ENCODE measurements at regions not wholly inside any gene's neighbourhood (a gene's known extent, or its start where the extent isn't known, plus 50 kb on each side); places are given as distances from the start of the nearest gene placed in this dataset.
"Not testable (repeated sequence)": the region's sequence is repeated elsewhere in the genome, so short reads cannot be mapped to it uniquely, and the experiment has no call there.

DNA sequence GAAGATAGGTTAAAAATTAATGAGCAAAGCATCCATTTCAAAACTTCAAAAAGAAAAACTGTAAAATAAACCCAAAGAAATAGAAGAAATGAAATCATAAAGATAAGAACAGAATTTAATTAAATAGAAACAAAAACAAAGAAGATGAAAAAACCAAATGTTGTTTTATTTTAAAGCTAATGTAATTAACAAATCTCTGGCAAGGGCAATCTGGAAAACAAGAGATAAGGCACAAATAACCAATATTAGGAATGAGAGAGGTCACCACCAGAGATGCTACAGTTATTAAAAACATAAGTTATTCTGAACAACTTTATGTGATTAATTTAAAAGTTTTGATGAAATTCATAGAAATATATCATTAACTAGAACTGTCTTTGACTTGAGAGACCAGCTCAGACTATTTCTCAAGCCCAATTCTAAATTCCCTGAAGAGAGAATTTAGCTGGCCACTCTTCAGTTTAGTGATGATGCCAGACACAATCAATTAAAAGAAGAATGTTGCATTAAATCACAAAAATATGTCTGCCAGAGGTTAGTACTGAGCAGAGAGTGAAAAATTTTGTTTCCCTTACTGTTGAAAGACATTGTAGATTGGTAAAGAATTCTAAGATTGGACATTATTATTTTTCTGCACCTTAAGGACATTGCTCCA lies 227.4 kb upstream of the VLDLR start:
- DNase-seq (ENCODE audit: low read depth in 2 of 2) = not testable (repeated sequence)

DNA sequence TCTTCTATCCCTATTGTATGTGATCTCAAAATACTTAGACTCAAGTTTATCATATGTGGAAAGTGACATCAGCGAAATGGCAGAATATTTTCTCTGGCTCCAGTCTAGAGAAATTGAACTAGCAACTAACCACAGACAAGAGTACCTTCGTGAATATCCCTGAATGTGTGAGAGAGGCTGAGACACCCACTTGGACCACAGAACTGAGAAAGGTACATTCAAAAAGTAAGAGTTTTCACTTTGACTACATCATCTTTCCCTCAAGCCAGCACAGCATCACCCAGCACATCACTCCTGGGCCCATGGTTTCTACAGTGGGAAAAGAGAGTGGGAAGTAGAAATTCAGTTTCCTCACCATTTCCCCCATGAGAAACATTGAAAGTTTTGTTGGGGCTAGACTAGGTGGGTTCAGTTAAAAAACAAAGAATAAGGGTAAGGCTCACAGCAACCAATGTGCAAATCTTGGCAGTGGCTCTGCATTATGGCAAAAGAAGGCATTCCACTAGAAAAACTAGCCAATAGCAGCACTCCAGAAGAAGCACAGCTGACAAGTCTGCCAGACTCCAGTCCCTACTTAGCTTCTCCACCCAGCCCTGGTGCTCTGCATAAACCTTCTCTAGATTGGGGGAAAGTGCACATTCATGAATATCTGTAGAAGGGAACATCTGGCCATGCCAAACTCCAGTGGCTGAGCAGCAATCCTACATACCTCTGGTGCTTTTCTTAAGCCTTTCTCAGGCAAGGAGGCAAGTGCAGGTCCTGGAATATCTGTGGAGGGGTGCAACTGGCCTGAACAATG lies 225.6 kb upstream of the VLDLR start:
- DNase-seq (ENCODE audit: low read depth in 2 of 2) = no peak

DNA sequence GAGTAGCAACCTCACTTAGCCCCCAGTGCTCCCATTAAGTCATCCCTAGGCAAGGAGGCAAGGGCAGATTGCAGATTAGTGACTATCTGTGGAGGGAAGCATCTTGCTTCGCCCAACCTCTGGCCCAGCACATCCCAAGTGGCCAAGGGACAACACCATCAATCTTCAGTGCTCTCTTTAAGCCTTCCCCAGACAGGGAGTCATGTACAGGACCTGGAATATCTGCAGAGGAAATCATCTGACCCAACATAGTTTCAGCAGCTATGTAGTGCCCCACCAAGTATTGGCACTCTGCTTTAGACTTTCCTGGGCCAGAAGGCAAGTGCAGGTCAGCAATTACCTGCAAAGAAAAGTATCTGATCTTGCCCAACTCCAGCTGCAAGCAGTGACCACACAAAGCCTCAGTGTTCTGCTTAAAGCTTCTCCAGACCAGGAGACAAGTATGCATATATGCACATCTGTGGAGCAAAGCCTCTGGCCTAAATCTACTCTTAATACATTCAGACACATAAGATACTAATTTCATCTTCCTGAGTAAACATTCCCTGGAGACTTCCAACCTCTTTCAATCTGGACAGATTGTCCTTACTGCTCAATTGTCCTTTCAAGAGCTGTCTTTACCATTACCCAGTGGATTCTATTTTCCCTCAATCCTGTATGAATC lies 224.8 kb upstream of the VLDLR start:
- no peak for DNase-seq (ENCODE audit: low read depth in 2 of 2)

DNA sequence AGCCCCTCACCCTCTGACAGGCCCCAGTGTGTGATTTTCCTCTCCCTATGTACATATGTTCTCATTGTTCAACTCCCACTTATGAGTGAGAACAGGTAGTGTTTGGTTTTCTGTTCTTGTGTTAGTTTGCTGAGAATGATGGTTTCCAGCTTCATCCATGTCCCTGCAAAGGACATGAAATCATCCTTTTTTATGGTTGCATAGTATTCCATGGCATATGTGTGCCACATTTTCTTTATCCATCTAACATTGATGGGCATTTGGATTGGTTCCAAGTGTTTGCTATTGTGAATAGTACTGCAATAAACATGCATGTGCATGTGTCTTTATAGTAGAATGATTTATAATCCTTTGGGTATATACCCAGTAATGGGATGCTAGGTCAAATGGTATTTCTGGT lies 223.7 kb upstream of the VLDLR start:
- DNase-seq (ENCODE audit: low read depth in 2 of 2) = not testable (repeated sequence)

DNA sequence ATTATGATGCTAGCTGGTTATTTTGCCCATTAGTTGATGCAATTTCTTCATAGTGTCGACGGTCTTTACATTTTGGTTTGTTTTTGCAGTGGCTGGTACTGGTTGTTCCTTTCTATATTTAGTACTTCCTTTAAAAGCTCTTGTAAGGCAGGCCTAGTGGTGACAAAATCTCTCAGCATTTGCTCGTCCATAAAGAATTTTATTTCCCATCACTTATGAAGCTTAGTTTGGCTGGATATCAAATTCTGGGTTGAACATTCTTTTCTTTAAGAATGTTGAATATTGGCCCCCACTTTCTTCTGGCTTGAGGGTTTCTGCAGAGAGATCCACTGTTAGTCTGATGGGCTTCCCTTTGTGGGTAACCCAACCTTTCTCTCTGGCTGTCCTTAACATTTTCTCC lies 219.8 kb upstream of the VLDLR start:
- not testable (repeated sequence) for DNase-seq (ENCODE audit: low read depth in 2 of 2)

DNA sequence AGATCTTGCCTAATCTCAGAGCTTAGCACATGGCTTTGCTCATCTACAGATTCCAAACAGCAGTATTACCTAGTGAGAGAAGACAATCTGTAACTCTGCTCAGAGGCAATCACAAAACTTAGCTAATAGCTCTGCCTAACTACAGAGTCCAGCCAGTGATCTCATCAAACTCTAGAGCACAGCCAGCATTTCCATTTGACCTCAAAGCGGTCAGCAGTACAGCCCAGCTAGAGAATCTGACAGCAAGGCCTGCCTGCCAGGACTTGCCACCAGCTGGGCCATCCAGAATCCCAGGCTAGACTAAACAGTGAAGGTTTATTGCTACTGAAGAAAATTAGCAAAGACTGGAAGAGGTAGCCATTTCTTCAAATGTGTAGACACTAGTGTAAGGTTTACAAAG lies 217.9 kb upstream of the VLDLR start:
- no peak for DNase-seq (ENCODE audit: low read depth in 2 of 2)

DNA sequence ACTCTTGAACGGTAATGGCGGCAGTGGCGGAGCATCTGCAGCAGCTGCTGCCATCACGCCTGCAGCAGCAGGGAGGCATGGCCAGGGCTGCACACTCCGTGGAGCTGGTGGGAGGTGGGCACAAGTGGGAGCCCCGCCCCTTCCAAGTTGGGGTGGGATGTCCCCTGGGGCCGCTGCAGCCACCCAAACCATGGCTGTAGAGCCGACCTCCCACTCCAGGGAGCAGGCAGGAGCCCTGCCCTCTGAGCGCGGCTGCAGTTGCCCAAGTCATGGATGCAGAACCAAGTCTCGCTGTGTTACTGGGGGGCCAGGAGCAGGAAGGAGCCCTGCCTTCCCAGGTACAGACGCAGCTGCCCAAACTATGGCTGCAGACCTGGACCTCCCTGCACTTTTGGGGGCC lies 215.3 kb upstream of the VLDLR start:
- no peak for DNase-seq (ENCODE audit: low read depth in 2 of 2)

DNA sequence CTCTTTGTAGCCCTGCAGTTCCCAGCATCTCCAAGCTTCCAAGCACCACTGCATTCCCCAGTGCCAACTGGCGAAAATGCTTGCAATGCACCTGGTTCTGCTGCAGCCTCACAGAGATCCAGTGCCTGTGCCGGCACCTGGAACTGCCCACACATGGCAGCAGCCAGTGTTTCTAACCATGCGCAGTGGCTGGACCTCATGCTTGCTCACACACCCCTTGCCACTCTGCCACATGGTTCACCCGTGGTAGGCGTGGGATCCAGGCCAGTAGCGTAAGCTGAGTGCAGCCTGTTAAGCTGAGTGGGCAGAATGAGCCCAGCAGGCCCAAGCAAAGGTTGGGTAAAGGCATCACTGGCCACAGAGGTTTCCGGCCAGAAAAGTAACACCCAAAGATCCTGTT lies 214.1 kb upstream of the VLDLR start:
- DNase-seq (ENCODE audit: low read depth in 2 of 2) = no peak

DNA sequence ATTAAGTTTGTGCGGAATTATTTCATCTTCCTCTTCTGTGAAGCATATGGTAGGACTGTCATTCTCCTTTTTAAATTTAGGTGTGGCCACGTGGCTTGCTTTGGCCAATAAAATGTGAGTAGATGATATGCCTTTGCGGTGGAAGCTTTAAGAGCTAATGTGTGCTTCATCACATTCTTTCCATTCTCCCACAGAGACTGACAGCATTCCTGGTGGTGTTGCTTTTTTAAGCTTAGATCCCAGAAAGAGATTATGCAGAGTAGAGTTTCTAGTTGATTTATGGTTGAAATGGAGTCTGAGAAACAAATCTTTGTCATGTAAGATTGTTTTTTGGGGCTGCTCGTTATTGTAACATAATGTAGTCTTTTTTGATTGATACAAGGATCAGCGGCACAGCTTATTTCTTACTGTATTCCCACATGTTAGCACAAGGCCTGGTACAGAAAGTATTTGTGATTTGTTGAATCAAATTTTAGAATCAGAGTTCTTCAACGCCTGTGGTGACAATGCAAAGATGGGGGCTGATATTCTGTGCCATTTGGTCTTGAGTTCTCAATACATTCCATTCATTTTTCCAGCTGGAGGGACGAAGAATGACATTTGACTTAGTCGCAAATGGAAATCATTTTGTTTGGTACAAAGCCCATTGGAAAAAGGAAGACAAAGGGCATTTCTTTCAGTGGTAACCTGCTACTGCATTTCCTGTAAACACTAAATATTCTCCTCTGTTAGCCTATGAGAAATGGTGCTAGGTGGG lies 209.9 kb upstream of the VLDLR start:
- DNase-seq (ENCODE audit: low read depth in 2 of 2) = no peak

DNA sequence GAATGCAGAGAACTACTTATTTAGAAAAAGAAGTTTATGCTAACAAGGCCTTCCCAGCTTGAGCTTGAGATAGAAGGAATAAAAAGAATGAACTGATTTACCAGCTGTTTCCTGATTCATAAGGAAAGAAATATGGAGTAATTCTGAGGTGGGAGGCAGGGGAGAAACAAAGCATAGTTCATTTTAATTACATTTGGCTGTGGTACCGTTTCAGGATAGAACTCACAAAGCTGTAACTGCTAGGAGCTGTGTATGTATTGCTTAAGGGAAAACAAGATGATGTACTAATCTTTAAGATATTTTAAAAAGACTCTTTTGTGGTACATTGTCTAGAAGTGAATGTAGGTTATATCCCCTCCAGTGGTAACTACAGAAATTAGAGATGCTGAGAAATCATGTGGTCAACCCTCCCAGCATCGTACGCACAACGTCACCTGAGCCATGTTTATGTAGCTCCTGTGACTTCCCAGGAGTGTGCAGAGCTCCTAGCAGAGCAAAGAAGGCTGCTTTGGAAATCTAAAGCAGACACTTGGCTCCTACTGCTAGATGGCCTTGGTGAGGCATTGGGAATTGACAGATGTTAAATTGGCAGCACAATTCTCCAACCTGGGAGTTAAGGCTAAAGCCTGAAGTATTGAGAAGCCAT lies 208.3 kb upstream of the VLDLR start:
- DNase-seq (ENCODE audit: low read depth in 2 of 2) = no peak

DNA sequence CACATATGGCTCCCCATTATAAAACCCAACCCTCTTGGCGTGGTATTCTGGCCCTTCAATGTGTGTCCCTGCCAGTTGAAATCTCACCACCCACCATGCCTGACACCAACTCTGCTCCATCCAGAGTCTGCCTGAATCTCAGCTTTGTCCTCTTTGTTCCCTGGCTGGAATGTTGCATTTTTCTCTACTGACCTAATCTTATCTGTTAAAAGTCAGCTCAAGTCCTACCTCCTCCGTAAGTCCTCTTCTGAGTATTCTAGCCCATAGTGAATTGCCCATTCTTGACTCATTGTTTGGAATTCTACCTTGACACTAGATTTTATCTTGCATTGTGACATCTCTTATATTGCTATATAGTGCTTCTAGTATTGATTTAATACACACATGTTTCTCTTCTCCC lies 207.1 kb upstream of the VLDLR start:
- DNase-seq (ENCODE audit: low read depth in 2 of 2) = no peak

DNA sequence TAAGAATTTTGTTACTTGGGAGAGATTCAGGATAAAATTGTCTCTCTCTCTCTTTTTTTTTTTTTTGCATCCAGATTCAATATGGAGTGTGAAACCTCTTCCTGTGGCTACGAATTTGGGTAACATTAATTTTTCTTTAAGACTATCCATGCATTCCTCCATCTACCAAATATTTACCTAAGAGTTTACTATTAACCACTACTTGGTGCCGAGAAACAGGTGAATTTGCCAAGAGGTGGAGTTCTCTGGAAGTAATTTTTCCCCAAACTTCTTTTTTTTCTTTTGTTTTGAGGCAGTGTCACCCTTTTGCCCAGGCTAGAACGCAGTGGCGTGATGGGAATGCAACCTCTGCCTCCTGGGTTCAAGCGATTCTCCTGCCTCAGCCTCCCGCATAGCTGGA lies 206.3 kb upstream of the VLDLR start:
- no peak for DNase-seq (ENCODE audit: low read depth in 2 of 2)

DNA sequence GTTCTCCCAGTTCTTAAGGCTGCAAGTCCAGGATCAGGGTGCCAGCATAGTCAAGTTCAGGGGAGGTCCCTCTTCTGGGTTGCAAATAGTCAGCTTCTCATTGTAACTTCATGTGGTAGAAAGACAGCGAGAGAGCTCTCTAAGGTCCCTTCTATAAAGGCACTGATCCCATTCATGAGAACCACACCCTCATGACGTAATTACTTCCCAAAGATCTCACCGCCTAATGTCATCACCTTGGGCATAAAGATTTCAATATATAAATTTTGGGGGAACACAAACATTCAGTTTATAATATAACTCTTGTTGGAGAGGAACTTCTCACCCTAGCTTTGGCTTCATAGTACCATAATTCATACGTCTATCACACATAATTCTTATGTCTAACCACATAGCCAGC lies 203.9 kb upstream of the VLDLR start:
- DNase-seq (ENCODE audit: low read depth in 2 of 2) = no peak

DNA sequence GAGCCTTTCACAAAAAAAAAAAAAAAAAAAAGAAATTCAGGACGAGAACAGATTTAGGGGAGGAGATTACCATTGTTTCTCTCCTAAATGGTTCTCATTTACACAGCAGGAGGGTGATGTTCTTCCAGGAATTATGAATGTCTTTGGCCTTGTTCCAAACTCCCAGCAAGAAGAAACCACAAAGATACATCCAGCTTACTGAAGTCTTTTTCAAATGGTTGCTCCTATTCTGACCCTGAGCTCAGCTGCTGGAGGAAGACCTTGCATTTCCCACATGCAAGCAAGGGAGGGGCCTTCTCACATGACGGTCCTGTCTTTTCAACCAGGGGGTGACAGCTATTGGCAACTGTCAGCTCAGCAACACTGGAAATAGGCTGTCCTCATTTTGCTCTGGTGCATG lies 203.0 kb upstream of the VLDLR start:
- no peak for DNase-seq (ENCODE audit: low read depth in 2 of 2)

DNA sequence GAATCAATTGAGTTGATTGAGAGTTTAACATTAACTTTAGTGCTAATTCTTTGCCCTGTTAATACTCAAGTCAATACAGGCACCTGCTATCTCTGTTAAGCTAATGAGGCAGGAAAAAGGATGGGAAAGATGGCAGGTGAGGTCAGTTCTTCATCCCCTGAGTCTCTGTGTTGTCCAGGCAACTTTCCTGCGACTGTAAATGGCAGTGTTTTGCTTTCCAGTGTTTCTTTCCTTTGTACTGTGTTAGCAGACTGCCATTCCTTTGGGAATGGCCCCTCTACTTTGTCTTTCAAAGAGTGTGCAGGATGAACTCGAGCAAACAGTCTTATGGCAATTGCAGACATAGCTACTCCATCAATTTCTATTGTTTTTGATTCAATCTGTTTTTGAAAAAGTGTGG lies 202.2 kb upstream of the VLDLR start:
- DNase-seq (ENCODE audit: low read depth in 2 of 2) = no peak

DNA sequence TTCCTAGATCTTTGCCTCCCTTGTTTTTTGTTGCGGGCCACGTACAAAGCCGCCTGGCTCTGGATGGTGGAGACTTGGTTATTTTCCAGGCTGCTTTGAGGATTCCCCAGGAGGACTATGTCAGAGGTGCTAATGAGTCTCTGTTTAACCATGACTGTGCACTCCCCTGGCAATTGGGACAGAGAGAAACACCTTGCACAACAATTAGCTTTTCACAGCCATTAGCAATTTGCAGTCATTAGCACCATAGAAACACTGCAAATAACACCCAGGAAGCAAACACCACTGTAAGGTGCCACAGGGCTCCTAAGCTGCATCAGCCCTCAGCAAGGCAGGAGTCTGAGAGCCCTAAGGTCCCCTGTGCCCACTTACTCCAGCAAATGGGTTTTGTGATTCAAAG lies 201.0 kb upstream of the VLDLR start:
- no peak for DNase-seq (ENCODE audit: low read depth in 2 of 2)

DNA sequence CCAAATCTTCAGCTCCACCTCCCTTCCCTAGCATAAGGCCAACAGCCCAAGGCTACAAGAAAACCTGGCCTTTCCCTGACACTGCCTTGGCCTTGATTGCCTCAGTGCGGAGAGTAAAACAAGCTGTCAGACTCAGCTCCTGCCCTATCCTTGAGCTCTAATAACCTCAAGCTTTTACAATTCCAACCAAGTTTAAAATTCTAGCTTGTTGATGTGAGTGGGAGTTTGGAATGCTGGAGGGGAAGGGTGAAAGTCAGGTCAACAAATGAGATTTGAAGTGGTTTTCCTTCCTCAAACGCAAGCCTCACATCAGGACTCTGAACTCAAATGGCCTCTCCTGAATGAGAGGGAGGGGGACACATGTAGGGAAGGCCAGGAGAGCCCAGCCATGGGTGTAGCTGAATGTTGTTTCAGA lies 197.0 kb upstream of the VLDLR start:
- no peak for DNase-seq (ENCODE audit: low read depth in 2 of 2)

DNA sequence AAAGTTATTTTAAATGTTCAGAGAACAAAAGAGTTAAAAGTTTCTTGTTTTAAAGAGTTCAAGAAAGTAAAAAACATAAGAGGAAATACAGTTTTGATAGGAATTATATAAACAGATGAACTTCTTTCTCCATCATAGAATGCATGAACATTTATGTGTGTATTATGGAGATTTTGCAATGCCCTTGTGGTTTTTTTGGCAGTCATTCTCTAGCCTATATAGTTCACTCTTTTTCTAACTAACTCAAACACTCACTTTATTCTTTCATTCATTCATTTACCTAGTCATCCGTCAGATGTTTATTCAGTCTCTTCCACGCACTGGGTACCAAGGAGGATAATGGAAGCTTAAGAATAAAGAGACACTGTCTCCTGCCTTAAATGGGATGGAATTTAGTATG lies 195.9 kb upstream of the VLDLR start:
- no peak for DNase-seq (ENCODE audit: low read depth in 2 of 2)

DNA sequence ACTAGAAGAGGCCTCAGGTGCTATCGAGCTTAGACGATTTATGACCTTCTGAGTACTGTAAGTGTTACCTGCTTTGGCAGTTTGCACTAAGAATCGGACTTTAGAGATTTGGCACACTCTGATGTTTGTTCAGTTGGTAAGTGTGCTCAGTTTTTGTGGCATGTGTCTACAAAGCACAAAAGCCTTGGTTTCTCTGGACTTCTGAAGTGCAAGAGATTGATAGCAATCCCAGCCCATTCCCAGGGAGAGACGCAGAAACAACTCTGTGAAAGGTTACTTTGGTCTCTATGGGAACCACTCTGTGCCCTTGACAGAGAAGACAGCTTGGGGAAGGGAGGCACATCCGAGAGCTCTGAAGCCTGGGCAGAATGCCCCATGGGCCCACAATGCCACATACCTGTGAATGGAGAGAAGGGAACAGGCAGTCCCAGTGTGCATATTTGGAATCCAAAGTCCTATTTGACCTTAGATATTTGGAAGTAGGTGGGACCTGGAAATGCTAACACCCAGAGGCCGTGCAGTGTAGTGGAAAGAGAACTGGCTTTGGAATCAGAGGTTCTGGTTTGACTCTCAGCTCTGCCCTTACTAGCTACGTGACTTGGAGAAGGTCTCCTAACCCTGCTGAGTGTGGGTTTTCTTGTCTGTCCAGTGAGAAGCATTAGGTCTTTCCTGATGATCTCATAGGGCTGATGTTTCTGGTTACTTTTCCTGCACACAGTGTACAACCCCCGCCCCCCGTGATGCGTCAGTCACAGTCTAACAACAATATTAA lies 194.3 kb upstream of the VLDLR start:
- DNase-seq (ENCODE audit: low read depth in 2 of 2) = no peak

DNA sequence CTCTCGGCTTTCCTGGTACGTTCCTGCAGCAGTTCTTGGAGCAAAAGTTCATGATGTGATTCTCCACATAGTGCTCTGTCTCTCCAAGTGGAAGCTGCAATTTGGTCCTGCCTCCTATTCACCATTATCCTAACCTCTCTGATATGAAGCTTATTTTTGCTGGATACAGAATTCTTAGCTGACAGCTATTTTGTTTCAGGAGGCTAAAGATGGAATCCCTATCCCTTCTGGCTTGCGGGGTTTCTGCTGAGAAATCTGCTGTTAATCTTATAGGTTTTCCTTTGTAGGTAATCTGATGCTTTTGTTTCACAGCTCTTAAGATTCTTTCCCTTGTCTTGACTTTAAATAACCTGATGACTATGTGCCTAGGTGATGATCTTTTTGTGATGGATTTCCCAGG lies 181.6 kb upstream of the VLDLR start:
- DNase-seq (ENCODE audit: low read depth in 2 of 2) = no peak

DNA sequence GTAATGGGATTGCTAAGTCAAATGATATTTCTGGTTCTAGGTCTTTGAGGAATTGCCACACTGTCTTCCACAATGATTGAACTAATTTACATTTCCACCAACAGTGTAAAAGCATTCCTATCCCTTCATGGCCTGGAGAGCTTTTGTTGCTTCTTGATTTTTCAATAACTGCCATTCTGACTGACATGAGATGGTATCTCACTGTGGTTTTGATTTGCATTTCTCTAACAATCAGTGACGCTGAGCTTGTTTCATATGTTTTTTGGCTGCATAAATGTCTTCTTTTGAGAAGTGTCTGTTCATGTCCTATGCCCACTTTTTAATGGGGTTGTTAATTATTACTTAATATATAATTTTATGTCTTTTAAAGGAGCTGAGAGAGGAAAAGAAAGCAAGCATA lies 177.7 kb upstream of the VLDLR start:
- DNase-seq (ENCODE audit: low read depth in 2 of 2) = not testable (repeated sequence)

Data from stimulated activated CD8-positive, alpha-beta memory T cell treated with anti-CD3 and anti-CD28 coated beads, Interleukin-15, amount 100 ng/mL, for 48 hours (primary cell).